Neural cell (in vitro differentiated cells): ENCODE measurements at regions not wholly inside any gene's neighbourhood (a gene's known extent, or its start where the extent isn't known, plus 50 kb on each side); places are given as distances from the start of the nearest gene placed in this dataset.

ENCODE experiments used
- H2AFZ ChIP-seq: fragments of 200-600, 300-800 bp; sonication (generic), shearing (Covaris generic); 2 replicates; pipeline ENCODE4 v1.6.0; 2014; ENCODE audit warnings: low read depth, mild to moderate bottlenecking, antibody characterized with exemption, low read length, moderate library complexity
- H3F3A ChIP-seq: fragments of 200-600 bp; shearing (Covaris generic); 2 replicates; pipeline ENCODE4 v1.6.1; 2016; ENCODE audit warnings: mild to moderate bottlenecking, moderate library complexity, mixed read lengths, antibody characterized with exemption, low read length; ENCODE audit not compliant: insufficient read depth, poor library complexity, severe bottlenecking
- H3K27ac ChIP-seq: fragments of 200-600, 300-800 bp; sonication (generic), shearing (Covaris generic); 2 replicates; pipeline ENCODE4 v1.5.1; 2014; ENCODE audit warnings: mild to moderate bottlenecking, low read length, moderate library complexity
- H3K27me3 ChIP-seq: fragments of 300-800, 200-600 bp; sonication (generic), shearing (Covaris generic); 2 replicates; pipeline ENCODE4 v1.6.0; 2014; ENCODE audit warnings: mild to moderate bottlenecking, low read depth, low read length, moderate library complexity; ENCODE audit not compliant: insufficient read depth
- H3K36me3 ChIP-seq: fragments of 300-800, 200-600 bp; sonication (generic), shearing (Covaris generic); 2 replicates; pipeline ENCODE4 v1.5.1; 2014; ENCODE audit warnings: mild to moderate bottlenecking, antibody characterized with exemption, low read length, moderate library complexity; ENCODE audit not compliant: insufficient read depth
- H3K4me2 ChIP-seq: fragments of 300-800, 200-600 bp; sonication (generic), shearing (Covaris generic); 2 replicates; pipeline ENCODE4 v1.6.0; 2014; ENCODE audit warnings: mild to moderate bottlenecking, low read length
- H3K4me3 ChIP-seq: fragments of 300-800, 200-600 bp; sonication (generic), shearing (Covaris generic); 2 replicates; pipeline ENCODE4 v1.5.1; 2014; ENCODE audit warnings: mild to moderate bottlenecking, low read length, moderate library complexity
- H3K79me2 ChIP-seq: fragments of 200-600 bp; shearing (Covaris generic); replicated peaks from 2 replicates; pipeline ENCODE4 v1.6.0; 2014; ENCODE audit warnings: mild to moderate bottlenecking, low read length, moderate library complexity; ENCODE audit not compliant: insufficient read depth
- H3K9ac ChIP-seq: fragments of 300-800, 200-600 bp; sonication (generic), shearing (Covaris generic); 2 replicates; pipeline ENCODE4 v1.6.1; 2016; ENCODE audit warnings: mild to moderate bottlenecking, low read length, mixed read lengths
- H3K9me2 ChIP-seq: fragments of 200-600 bp; shearing (Covaris generic); 2 replicates; pipeline ENCODE4 v1.6.1; 2016; ENCODE audit warnings: mild to moderate bottlenecking, low read length, mixed read lengths; ENCODE audit not compliant: insufficient read depth
- H3K9me3 ChIP-seq: fragments of 200-600, 300-800 bp; sonication (generic), shearing (Covaris generic); 2 replicates; pipeline ENCODE4 v1.6.1; 2016; ENCODE audit warnings: mild to moderate bottlenecking, mixed run types, low read length, moderate library complexity, mixed read lengths
- H4K20me1 ChIP-seq: fragments of 200-600 bp; shearing (Covaris generic); 2 replicates; pipeline ENCODE4 v1.6.1; 2016; ENCODE audit warnings: mild to moderate bottlenecking, mixed run types; ENCODE audit not compliant: insufficient read depth
- CTCF ChIP-seq: fragments of 450-650 bp; IDR thresholded peaks from 2 replicates; pipeline ENCODE4 v1.5.1; 2014; ENCODE audit warnings: antibody characterized with exemption, mild to moderate bottlenecking, moderate library complexity; ENCODE audit not compliant: poor library complexity, severe bottlenecking
- EP300 ChIP-seq: fragments of 450-650 bp; conservative IDR thresholded peaks from 2 replicates; pipeline ENCODE4 v1.6.1; 2014; ENCODE audit warnings: antibody characterized with exemption, mild to moderate bottlenecking, moderate library complexity; ENCODE audit not compliant: poor library complexity, severe bottlenecking
- EZH2 ChIP-seq: fragments of 200-600, 300-800 bp; shearing (Covaris generic), sonication (generic); IDR thresholded peaks from 2 replicates; pipeline ENCODE4 v1.6.1; 2014; ENCODE audit warnings: antibody characterized with exemption, low read length, borderline replicate concordance, mild to moderate bottlenecking; ENCODE audit not compliant: insufficient read depth, poor library complexity, severe bottlenecking
- MXI1 ChIP-seq: fragments of 450-650 bp; conservative IDR thresholded peaks from 2 replicates; pipeline ENCODE4 v1.6.1; 2014; ENCODE audit warnings: antibody characterized with exemption, mild to moderate bottlenecking; ENCODE audit not compliant: poor library complexity, severe bottlenecking
- POLR2AphosphoS5 ChIP-seq: IDR thresholded peaks from 2 replicates; pipeline ENCODE4 v1.6.1; 2012
- RAD21 ChIP-seq: fragments of 450-650 bp; conservative IDR thresholded peaks from 2 replicates; pipeline ENCODE4 v1.6.1; 2014; ENCODE audit warnings: antibody characterized with exemption, mild to moderate bottlenecking, moderate library complexity
- REST ChIP-seq: IDR thresholded peaks from 2 replicates; pipeline ENCODE4 v1.6.1; 2012; ENCODE audit warnings: borderline replicate concordance
- SMC3 ChIP-seq: fragments of 450-650 bp; conservative IDR thresholded peaks from 2 replicates; pipeline ENCODE4 v1.6.1; 2014; ENCODE audit warnings: antibody characterized with exemption, mild to moderate bottlenecking, moderate library complexity; ENCODE audit not compliant: poor library complexity
- TAF1 ChIP-seq: IDR thresholded peaks from 2 replicates; pipeline ENCODE4 v1.6.1; 2012; ENCODE audit warnings: low read depth

- Histone ChIP-seq H3K36me3 (no peaks in the 10 kb centered on the region), H2AFZ (no peak overlapping the region), H3K27me3 (no peaks in the 10 kb centered on the region), H3F3A (no peaks in the 10 kb centered on the region), H3K4me2 (no peak overlapping the region), H3K79me2 (no peaks in the 10 kb centered on the region), H3K4me3 (no peak overlapping the region), H3K9me3 (no peaks in the 10 kb centered on the region), H3K9ac (no peak overlapping the region), H3K9me2 (no peaks in the 10 kb centered on the region), H3K27ac (no peak overlapping the region), H4K20me1 (no peaks in the 10 kb centered on the region)
- TF ChIP-seq EZH2: no peak
- TF ChIP-seq CTCF: no peak
- no peak for TF ChIP-seq RAD21
- TF ChIP-seq POLR2AphosphoS5: no peak
- TF ChIP-seq TAF1: no peak
- TF ChIP-seq REST: no peak
- TF ChIP-seq MXI1: no peak
- no peak for TF ChIP-seq EP300
- no peak for TF ChIP-seq SMC3
Observed at GRCh38 chr2:12183032-12183645, 436.7 kb downstream of the LPIN1 start.

- H4K20me1 ChIP-seq: no peaks in the 10 kb centered on the region
- H3K27me3 ChIP-seq: no peaks in the 10 kb centered on the region
- no peaks in the 10 kb centered on the region for H3K79me2 ChIP-seq
- H3K9ac ChIP-seq: no peak overlapping the region
- no peaks in the 10 kb centered on the region for H3F3A ChIP-seq
- no peaks in the 10 kb centered on the region for H3K9me2 ChIP-seq
- no peak overlapping the region for H3K27ac ChIP-seq
- no peaks in the 10 kb centered on the region for H3K9me3 ChIP-seq
- no peak overlapping the region for H3K4me2 ChIP-seq
- no peak overlapping the region for H3K4me3 ChIP-seq
- no peak for TF ChIP-seq POLR2AphosphoS5
- TF ChIP-seq REST: no peak
- TF ChIP-seq TAF1: no peak
- no peak for TF ChIP-seq CTCF
- TF ChIP-seq EZH2: no peak
- TF ChIP-seq RAD21: no peak
- no peak for TF ChIP-seq MXI1
- no peak for TF ChIP-seq SMC3
- no peak overlapping the region for H2AFZ ChIP-seq
- H3K36me3 ChIP-seq: no peaks in the 10 kb centered on the region
Observed at GRCh38 chr2:12192762-12193161, 446.3 kb downstream of the LPIN1 start.
